Thyroid gland (tissue), 4 donors: ENCODE measurements at regions not wholly inside any gene's neighbourhood (a gene's known extent, or its start where the extent isn't known, plus 50 kb on each side); places are given as distances from the start of the nearest gene placed in this dataset.
"Not testable (repeated sequence)": the region's sequence is repeated elsewhere in the genome, so short reads cannot be mapped to it uniquely, and the experiment has no call there.

ENCODE experiments used
- DNase-seq, 2 donors: peaks; one replicate each; pipeline ENCODE4 v3.0.0-alpha.2; 2019
- H3K27ac ChIP-seq, 3 donors: fragments of 200-600 bp; sonication (generic); 1 replicate in 2 of 3; 2 replicates in 1 of 3; pipeline ENCODE4 v1.5.1; 2016 to 2019; ENCODE audit warnings: mild to moderate bottlenecking in 1 of 3, moderate library complexity in 1 of 3
- H3K27me3 ChIP-seq: fragments of 200-600 bp; sonication (generic); one replicate; pipeline ENCODE4 v1.5.1; 2019
- H3K36me3 ChIP-seq, 2 donors: fragments of 200-600 bp; sonication (generic); one replicate each; pipeline ENCODE4 v1.5.1; 2016 to 2019
- H3K4me1 ChIP-seq, 2 donors: fragments of 200-600 bp; sonication (generic); one replicate each; pipeline ENCODE4 v1.5.1; 2017 to 2019
- H3K4me3 ChIP-seq, 3 donors: fragments of 200-600 bp; sonication (generic); replicated peaks in 1 of 3; 1 replicate in 2 of 3; 2 replicates in 1 of 3; pipeline ENCODE4 v1.5.1; 2016; ENCODE audit warnings: mild to moderate bottlenecking in 1 of 3
- H3K9me3 ChIP-seq: fragments of 200-600 bp; sonication (generic); one replicate; pipeline ENCODE4 v1.5.1; 2017
- CTCF ChIP-seq, 6 experiments: fragments of 200-600 bp in 3 of 6; fragments of 450-650 bp in 3 of 6; sonication (generic) in 3 of 6; IDR thresholded peaks; one replicate each; pipeline ENCODE4 v1.5.1; 2016 to 2019; ENCODE audit warnings: antibody characterized with exemption in 6 of 6, mild to moderate bottlenecking in 2 of 6, inconsistent platforms in 1 of 6, moderate library complexity in 1 of 6
- POLR2A ChIP-seq, 2 donors: fragments of 450-650 bp; IDR thresholded peaks; one replicate each; pipeline ENCODE4 v1.6.1; 2017; ENCODE audit warnings: antibody characterized with exemption in 2 of 2, mild to moderate bottlenecking in 2 of 2, moderate library complexity in 1 of 2
- WGBS, 2 donors: methylation state at CpG; one replicate each; pipeline ENCODE4 v1.1.5; 2017; 5-methylcytosine and 5-hydroxymethylcytosine counted together
- intact Hi-C: fragments of 100-400 bp; cut with DNase I; formaldehyde crosslinking; loops from one replicate; pipeline ENCODE4 v1.15.1; 2023

DNA sequence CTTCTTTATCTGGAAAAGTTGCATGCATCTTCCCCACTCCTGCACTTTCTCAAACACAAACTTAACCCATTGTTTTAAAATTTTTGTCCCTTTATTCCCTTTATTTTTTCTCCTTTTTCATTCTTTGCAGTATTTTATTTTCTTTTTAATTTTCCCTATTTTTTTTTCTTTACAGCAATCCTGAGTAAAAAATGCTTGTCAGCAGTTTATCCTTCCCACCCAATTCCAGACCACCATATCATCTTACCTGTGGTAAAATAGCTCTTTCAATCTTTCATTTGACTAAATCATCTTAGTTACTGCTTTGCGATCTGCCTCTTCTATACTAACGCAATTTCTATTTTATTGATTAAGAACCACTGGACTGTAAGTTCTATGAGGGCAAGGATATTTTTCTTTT, 450.5 kb downstream of the KLHL4 start:
- no peak overlapping the region for H3K27ac ChIP-seq
- H3K9me3 ChIP-seq = no peaks in the 10 kb centered on the region
- no peak for DNase-seq
- H3K27me3 ChIP-seq = no peaks in the 10 kb centered on the region
- 89 to 98% methylated on average over 2 of the region's 2 CpGs for WGBS, 2 donors
- no peaks in the 10 kb centered on the region for H3K36me3 ChIP-seq
- H3K4me3 ChIP-seq = no peak overlapping the region
- TF ChIP-seq POLR2A (IDR thresholded peaks at IDR 0.05) = no peak
- TF ChIP-seq CTCF (IDR thresholded peaks at IDR 0.05) = no peak
- H3K4me1 ChIP-seq = no peaks in the 10 kb centered on the region
- intact Hi-C loops = no loop called here

DNA sequence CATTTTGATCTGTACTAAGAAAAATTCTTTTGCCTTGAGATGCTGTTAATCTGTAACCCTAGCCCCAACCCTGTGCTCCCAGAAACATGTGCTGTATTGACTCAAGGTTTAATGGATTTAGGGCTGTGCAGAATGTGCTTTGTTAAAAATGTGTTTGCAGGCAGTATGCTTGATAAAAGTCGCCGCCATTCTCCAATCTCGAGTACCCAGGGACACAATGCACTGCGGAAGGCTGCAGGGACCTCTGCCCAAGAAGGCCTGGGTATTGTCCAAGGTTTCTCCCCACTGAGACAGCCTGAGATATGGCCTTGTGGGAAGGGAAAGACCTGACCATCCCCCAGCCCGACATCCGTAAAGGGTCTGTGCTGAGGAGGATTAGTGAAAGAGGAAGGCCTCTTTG, 454.5 kb downstream of the KLHL4 start:
- H3K36me3 ChIP-seq, H3K4me1 ChIP-seq, H3K4me3 ChIP-seq, H3K27me3 ChIP-seq, intact Hi-C loops, DNase-seq, H3K27ac ChIP-seq, H3K9me3 ChIP-seq: not testable (repeated sequence)
- 60 to 67% methylated on average over 4 to 6 of the region's 6 CpGs for WGBS, 2 donors

DNA sequence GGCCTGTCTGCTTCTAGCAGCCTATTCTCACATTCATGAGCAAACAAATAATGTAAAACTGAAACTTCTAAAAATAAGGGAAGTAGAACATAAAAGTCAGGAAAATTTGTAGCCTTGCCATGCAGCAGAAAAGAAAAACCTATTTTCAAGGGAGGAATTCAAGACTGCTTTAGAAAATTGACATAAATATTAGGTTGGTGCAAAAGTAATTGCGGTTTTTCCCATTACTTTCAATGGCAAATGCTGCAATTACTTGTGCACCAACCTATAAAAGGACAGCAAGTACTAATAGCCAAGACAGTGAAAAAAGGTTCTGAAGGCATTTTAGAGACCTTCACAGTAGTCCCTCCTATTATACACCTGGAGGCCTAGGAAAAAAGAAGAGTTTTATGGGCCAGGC, 457.8 kb downstream of the KLHL4 start:
- H3K27me3 ChIP-seq = no peaks in the 10 kb centered on the region
- no peaks in the 10 kb centered on the region for H3K9me3 ChIP-seq
- no peaks in the 10 kb centered on the region for H3K4me1 ChIP-seq
- H3K27ac ChIP-seq = no peak overlapping the region
- H3K36me3 ChIP-seq = no peaks in the 10 kb centered on the region
- H3K4me3 ChIP-seq = no peak overlapping the region
- intact Hi-C loops = no loop called here
- no peak for TF ChIP-seq CTCF (IDR thresholded peaks at IDR 0.05)
- no peak for TF ChIP-seq POLR2A (IDR thresholded peaks at IDR 0.05)
- WGBS, 2 donors = 89 to 92% methylated on average over 1 of the region's 1 CpG
- no peak for DNase-seq

- H3K9me3 ChIP-seq, intact Hi-C loops, DNase-seq, H3K36me3 ChIP-seq, H3K27ac ChIP-seq, H3K4me1 ChIP-seq, H3K4me3 ChIP-seq, H3K27me3 ChIP-seq: not testable (repeated sequence)
- WGBS, 2 donors = 95 to 96% methylated on average over 3 of the region's 3 CpGs
These were observed 490.3 kb downstream of the KLHL4 start for GRCh38 chrX:88007873-88008272.

DNA sequence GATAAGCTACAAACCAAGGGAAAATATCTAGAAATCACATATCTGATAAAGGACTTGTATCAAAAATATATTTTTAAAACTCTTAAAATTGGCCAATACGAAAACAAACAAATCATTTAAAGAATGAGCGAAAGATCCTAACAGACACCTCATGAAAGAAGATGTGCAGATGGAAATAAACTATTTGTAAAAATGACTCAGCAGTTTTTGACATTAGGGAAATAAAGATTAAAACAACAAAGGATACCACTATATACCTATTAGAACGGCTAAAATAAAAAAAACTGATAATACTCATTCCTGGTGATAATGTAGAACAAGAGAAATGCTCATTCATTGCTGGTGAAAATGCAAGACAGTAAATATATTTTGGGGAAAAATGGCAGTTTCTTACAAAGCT, 506.4 kb downstream of the KLHL4 start:
- DNase-seq = no peak
- TF ChIP-seq POLR2A (IDR thresholded peaks at IDR 0.05) = no peak
- no peak for TF ChIP-seq CTCF (IDR thresholded peaks at IDR 0.05)
- 91 to 92% methylated on average over 3 of the region's 3 CpGs for WGBS, 2 donors
- no peak overlapping the region for H3K27ac ChIP-seq
- H3K27me3 ChIP-seq = no peaks in the 10 kb centered on the region
- H3K9me3 ChIP-seq = no peaks in the 10 kb centered on the region
- H3K4me3 ChIP-seq = no peak overlapping the region
- H3K36me3 ChIP-seq = no peaks in the 10 kb centered on the region
- no peaks in the 10 kb centered on the region for H3K4me1 ChIP-seq
- intact Hi-C loops = no loop called here

DNA sequence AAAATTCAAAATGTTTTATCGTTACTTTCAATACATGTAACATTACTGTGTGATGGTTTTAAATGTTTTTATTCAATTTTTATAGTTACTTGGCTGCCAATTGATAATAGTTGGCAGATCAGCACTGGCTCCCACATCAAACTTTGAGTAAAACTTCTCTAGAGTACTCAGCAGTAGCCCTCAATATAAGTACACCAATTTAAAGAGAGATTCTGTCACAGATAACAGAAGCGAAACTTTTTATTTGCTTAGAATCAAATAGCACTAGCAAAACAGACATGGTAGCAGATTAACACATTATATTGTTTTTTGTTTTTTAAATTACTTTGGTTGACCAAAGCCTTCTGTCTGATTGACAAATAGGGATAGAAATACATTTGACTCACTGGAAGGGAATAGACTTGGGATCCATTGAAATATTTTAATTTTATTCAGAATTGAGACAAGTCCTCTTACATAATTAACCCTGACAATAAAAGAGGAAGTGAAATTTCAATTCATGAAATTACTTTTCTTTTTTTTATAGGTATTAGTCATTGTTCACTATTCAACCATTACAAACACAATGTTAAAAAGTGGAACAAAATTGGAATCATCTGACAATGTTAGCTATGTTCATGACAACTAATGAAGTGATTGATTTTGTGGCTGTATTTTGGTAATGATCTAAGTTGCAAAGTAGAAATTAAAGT, 554.9 kb downstream of the KLHL4 start:
- Histone ChIP-seq H3K27ac (no peak overlapping the region), H3K4me1 (no peaks in the 10 kb centered on the region)

More for the DNA sequence above, 554.9 kb downstream of the KLHL4 start:
- Histone ChIP-seq H3K27me3 (no peaks in the 10 kb centered on the region), H3K9me3 (no peaks in the 10 kb centered on the region), H3K4me3 (no peak overlapping the region), H3K36me3 (no peaks in the 10 kb centered on the region)
- TF ChIP-seq POLR2A (IDR thresholded peaks at IDR 0.05) (no peak), CTCF (IDR thresholded peaks at IDR 0.05) (no peak)
- DNase-seq = no peak
- intact Hi-C loops = no loop called here
- 64 to 91% methylated on average over 2 of the region's 2 CpGs for WGBS, 2 donors
